ENCODE measurements at regions not wholly inside any gene's neighbourhood (a gene's known extent, or its start where the extent isn't known, plus 50 kb on each side); places are given as distances from the start of the nearest gene placed in this dataset.
A peak's percentile ranks its signal among the peaks of the same experiment; 100 is the strongest.

GRCh38 chr10:57605948-57606485 lies 661.7 kb downstream of the IPMK start:
- no peaks in the 10 kb centered on the region for H3K9me3 ChIP-seq (ENCODE audit: low read length)
- no peak overlapping the region for H2AFZ ChIP-seq (ENCODE audit: low read length)
- BruUV-seq (replicated peaks), result no TSS peak
- no peaks in the 10 kb centered on the region for H3K79me2 ChIP-seq (ENCODE audit: insufficient read depth, low read depth, low read length)
- H3K27ac ChIP-seq (ENCODE audit: low read depth, low read length, poor library complexity, severe bottlenecking), result no peak overlapping the region
- H3K4me2 ChIP-seq (ENCODE audit: low read length), result no peak overlapping the region
- no peaks in the 10 kb centered on the region for H4K20me1 ChIP-seq (ENCODE audit: insufficient read depth, low read length)
- CTCF ChIA-PET (ENCODE audit: unreplicated experiment), result no interaction called here
- no peak for DNase-seq (ENCODE audit: low spot score)
- intact Hi-C loops (cut with micrococcal nuclease; ENCODE audit: unreplicated experiment), result no loop called here
- H3K9me2 ChIP-seq (ENCODE audit: insufficient read depth, low read length), result no peaks in the 10 kb centered on the region
- POLR2A ChIA-PET, result interaction anchor here (0.6 kb wide), 1 partner anchor 72 kb away, joined by 4 read pairs; no protein-coding TSS in a partner anchor
- no peak overlapping the region for H3K4me3 ChIP-seq (ENCODE audit: low read depth, low read length, poor library complexity, severe bottlenecking)
- H3K4me1 ChIP-seq (ENCODE audit: insufficient read depth, low read length, poor library complexity, severe bottlenecking), result no peaks in the 10 kb centered on the region
- TF ChIP-seq EZH2phosphoT487 (IDR thresholded peaks at IDR 0.05; ENCODE audit: borderline replicate concordance, low read depth, low read length) (no peak), CTCF (conservative IDR thresholded peaks at IDR 0.05; ENCODE audit: low read length) (no peak)
- no peaks in the 10 kb centered on the region for H3K36me3 ChIP-seq (ENCODE audit: insufficient read depth, low read length)

GRCh38 chr10:57599440-57599839 lies 668.3 kb downstream of the IPMK start:
- TF ChIP-seq EZH2phosphoT487 (IDR thresholded peaks at IDR 0.05; ENCODE audit: borderline replicate concordance, low read depth, low read length), result no peak
- TF ChIP-seq CTCF (conservative IDR thresholded peaks at IDR 0.05; ENCODE audit: low read length), result no peak
- POLR2A ChIA-PET, result no interaction called here
- Histone ChIP-seq H3K4me2 (ENCODE audit: low read length) (no peak overlapping the region), H3K4me1 (ENCODE audit: insufficient read depth, low read length, poor library complexity, severe bottlenecking) (no peaks in the 10 kb centered on the region), H4K20me1 (ENCODE audit: insufficient read depth, low read length) (no peaks in the 10 kb centered on the region), H3K9me2 (ENCODE audit: insufficient read depth, low read length) (no peaks in the 10 kb centered on the region), H3K79me2 (ENCODE audit: insufficient read depth, low read depth, low read length) (no peaks in the 10 kb centered on the region), H3K4me3 (ENCODE audit: low read depth, low read length, poor library complexity, severe bottlenecking) (no peak overlapping the region), H3K27ac (ENCODE audit: low read depth, low read length, poor library complexity, severe bottlenecking) (no peak overlapping the region), H3K9me3 (ENCODE audit: low read length) (no peaks in the 10 kb centered on the region), H2AFZ (ENCODE audit: low read length) (no peak overlapping the region), H3K36me3 (ENCODE audit: insufficient read depth, low read length) (no peaks in the 10 kb centered on the region)
- no TSS peak for BruUV-seq (replicated peaks)
- intact Hi-C loops (cut with micrococcal nuclease; ENCODE audit: unreplicated experiment), result no loop called here
- no peak for DNase-seq (ENCODE audit: low spot score)
- CTCF ChIA-PET (ENCODE audit: unreplicated experiment), result no interaction called here

GRCh38 chr10:57593983-57594573 lies 673.6 kb downstream of the IPMK start:
- intact Hi-C loops (cut with micrococcal nuclease; ENCODE audit: unreplicated experiment), result no loop called here
- no peaks in the 10 kb centered on the region for H3K9me3 ChIP-seq (ENCODE audit: low read length)
- CTCF ChIA-PET (ENCODE audit: unreplicated experiment), result no interaction called here
- TF ChIP-seq EZH2phosphoT487 (IDR thresholded peaks at IDR 0.05; ENCODE audit: borderline replicate concordance, low read depth, low read length), result no peak
- TF ChIP-seq CTCF (conservative IDR thresholded peaks at IDR 0.05; ENCODE audit: low read length), result peak; percentile 62
- H3K36me3 ChIP-seq (ENCODE audit: insufficient read depth, low read length), result no peaks in the 10 kb centered on the region
- H3K4me1 ChIP-seq (ENCODE audit: insufficient read depth, low read length, poor library complexity, severe bottlenecking), result no peaks in the 10 kb centered on the region
- peak; percentile 1 for DNase-seq (ENCODE audit: low spot score)
- no peak overlapping the region for H3K27ac ChIP-seq (ENCODE audit: low read depth, low read length, poor library complexity, severe bottlenecking)
- POLR2A ChIA-PET, result no interaction called here
- no peaks in the 10 kb centered on the region for H4K20me1 ChIP-seq (ENCODE audit: insufficient read depth, low read length)
- H3K9me2 ChIP-seq (ENCODE audit: insufficient read depth, low read length), result no peaks in the 10 kb centered on the region
- no TSS peak for BruUV-seq (replicated peaks)
- H3K4me3 ChIP-seq (ENCODE audit: low read depth, low read length, poor library complexity, severe bottlenecking), result no peak overlapping the region
- H2AFZ ChIP-seq (ENCODE audit: low read length), result no peak overlapping the region
- H3K79me2 ChIP-seq (ENCODE audit: insufficient read depth, low read depth, low read length), result no peaks in the 10 kb centered on the region
- no peak overlapping the region for H3K4me2 ChIP-seq (ENCODE audit: low read length)
